ENCODE measurements at regions not wholly inside any gene's neighbourhood (a gene's known extent, or its start where the extent isn't known, plus 50 kb on each side); places are given as distances from the start of the nearest gene placed in this dataset.

DNA sequence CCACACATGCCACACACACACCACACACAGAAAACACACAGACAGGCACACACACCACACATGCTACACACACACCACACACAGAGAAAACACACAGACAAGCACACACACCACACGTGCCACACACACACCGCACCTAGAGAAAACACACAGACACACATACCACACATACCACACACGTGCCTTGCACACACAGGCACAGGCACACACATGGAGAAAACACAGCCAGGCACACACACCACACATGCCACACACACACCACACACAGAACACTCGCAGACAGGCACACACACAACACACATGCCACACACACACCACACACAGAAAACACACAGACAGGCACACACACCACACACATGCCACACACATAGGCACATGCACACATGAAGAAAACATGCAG, 242.1 kb upstream of the MYT1L start:
- TF ChIP-seq RBBP5 (IDR thresholded peaks at IDR 0.05; ENCODE audit: borderline replicate concordance, low read depth, low read length) (no peak), POLR2AphosphoS5 (IDR thresholded peaks at IDR 0.05; ENCODE audit: low read depth, low read length) (no peak), EZH2 (IDR thresholded peaks at IDR 0.05; ENCODE audit: low read depth, low read length, severe bottlenecking) (no peak), MAFK (IDR thresholded peaks at IDR 0.05; ENCODE audit: low read depth, low read length) (no peak), SRF (IDR thresholded peaks at IDR 0.05; ENCODE audit: low read depth, low read length) (no peak), RAD21 (IDR thresholded peaks at IDR 0.05 in 1 of 2, conservative IDR thresholded peaks at IDR 0.05 in 1 of 2; ENCODE audit: low read depth in 2 of 2, low read length in 2 of 2) (no peak), ASH2L (IDR thresholded peaks at IDR 0.05; ENCODE audit: low read length) (no peak), CREB1 (IDR thresholded peaks at IDR 0.05) (no peak), EP300 (IDR thresholded peaks at IDR 0.05; ENCODE audit: borderline replicate concordance in 1 of 2, low read depth in 2 of 2, low read length in 2 of 2) (no peak)

Data from H1 (cell line).